Breast epithelium (tissue), 3 donors: ENCODE measurements at regions not wholly inside any gene's neighbourhood (a gene's known extent, or its start where the extent isn't known, plus 50 kb on each side); places are given as distances from the start of the nearest gene placed in this dataset.

Experiments
- CTCF ChIP-seq, 3 donors: fragments of 450-650 bp; IDR thresholded peaks; one replicate each; pipeline ENCODE4 v1.5.1; 2016 to 2017; ENCODE audit warnings: antibody characterized with exemption in 3 of 3, mild to moderate bottlenecking in 3 of 3, moderate library complexity in 3 of 3
- POLR2A ChIP-seq: fragments of 450-650 bp; IDR thresholded peaks from one replicate; pipeline ENCODE4 v1.6.1; 2016; ENCODE audit warnings: antibody characterized with exemption, mild to moderate bottlenecking, moderate library complexity

DNA sequence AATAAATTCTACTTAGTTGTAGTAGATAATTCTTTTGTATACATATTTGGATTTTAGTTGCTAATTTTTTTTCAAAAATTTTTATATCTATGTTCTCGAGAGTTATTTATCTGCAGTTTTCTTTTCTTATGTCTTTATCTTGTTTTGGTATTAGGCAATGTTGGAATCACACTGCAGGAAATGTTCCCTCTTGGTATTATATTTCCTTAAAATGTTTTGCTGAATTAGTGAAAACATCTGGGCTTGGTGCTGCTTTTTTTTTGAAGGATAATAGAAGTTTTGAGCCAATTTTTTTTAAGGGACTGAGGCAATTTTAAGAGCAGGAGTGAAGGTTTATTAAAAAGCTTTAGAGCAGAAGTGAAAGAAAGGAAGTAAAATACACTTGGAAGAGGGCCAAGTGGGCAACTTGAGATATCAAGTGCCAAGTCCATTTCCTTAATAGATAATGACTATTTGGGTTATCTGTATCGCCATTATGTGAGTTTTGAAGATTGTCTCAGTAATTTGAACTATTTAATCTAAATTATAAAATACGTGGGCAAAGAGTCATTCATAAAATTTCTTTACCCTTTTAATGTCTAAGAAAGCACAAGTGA, 1390.1 kb upstream of the CDH8 start:
- TF ChIP-seq POLR2A (no peak), CTCF (IDR thresholded peaks at IDR 0.05) (no peak)
